AG09319 (cell line): ENCODE measurements at regions not wholly inside any gene's neighbourhood (a gene's known extent, or its start where the extent isn't known, plus 50 kb on each side); places are given as distances from the start of the nearest gene placed in this dataset.

Experiments
- DNase-seq: peaks from one replicate; pipeline ENCODE4 v3.0.0-alpha.2; 2010; ENCODE audit warnings: low read depth; ENCODE audit errors: extremely low read depth
- TF ChIP-seq, protein P1 (sequence below): IDR thresholded peaks from 2 replicates; pipeline ENCODE4 v1.5.1; 2011; ENCODE audit warnings: low read depth, mild to moderate bottlenecking, inconsistent platforms, low read length, moderate library complexity

- TF ChIP-seq, protein P1, sequence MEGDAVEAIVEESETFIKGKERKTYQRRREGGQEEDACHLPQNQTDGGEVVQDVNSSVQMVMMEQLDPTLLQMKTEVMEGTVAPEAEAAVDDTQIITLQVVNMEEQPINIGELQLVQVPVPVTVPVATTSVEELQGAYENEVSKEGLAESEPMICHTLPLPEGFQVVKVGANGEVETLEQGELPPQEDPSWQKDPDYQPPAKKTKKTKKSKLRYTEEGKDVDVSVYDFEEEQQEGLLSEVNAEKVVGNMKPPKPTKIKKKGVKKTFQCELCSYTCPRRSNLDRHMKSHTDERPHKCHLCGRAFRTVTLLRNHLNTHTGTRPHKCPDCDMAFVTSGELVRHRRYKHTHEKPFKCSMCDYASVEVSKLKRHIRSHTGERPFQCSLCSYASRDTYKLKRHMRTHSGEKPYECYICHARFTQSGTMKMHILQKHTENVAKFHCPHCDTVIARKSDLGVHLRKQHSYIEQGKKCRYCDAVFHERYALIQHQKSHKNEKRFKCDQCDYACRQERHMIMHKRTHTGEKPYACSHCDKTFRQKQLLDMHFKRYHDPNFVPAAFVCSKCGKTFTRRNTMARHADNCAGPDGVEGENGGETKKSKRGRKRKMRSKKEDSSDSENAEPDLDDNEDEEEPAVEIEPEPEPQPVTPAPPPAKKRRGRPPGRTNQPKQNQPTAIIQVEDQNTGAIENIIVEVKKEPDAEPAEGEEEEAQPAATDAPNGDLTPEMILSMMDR = no peak
- DNase-seq = no peak
Measured at GRCh38 chr11:111438168-111438567, 59.1 kb upstream of the POU2AF1 start.

- DNase-seq = no peak
- TF ChIP-seq, protein P1 = no peak
Measured at GRCh38 chr11:111435046-111435698, 56.1 kb upstream of the POU2AF1 start.

DNA sequence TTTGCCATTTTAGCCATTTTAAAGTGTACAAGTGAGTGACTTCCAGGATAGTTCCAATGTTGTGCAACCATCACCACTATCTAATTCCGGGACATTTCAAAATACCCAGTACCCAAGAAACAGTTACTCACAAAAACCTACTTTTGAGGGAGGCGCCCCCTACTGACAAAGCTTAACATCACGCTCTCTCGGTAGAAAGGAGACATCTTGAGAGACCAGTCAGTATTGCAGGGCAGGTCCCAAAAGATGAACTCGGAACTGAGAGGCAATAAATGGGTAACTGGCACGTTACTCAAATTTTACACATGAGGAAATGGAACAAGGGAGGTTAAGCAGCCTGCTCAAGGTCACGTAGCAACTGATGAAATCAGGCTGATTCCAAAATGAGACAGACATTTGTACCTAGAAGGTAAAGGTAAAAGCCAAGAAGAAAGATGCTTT is 50.0 kb upstream of the POU2AF1 start:
- TF ChIP-seq, protein P1 = peak; percentile 76
- peak; percentile 36 for DNase-seq
